Loucy (cell line): ENCODE measurements at regions not wholly inside any gene's neighbourhood (a gene's known extent, or its start where the extent isn't known, plus 50 kb on each side); places are given as distances from the start of the nearest gene placed in this dataset.

Experiments
- H2AFZ ChIP-seq: fragments of 200-600 bp; sonication (generic); 2 replicates; pipeline ENCODE4 v1.6.0; 2016; ENCODE audit warnings: antibody characterized with exemption, mild to moderate bottlenecking, low read length, moderate library complexity
- H3F3A ChIP-seq: fragments of 200-600 bp; 2 replicates; pipeline ENCODE4 v1.6.0; 2016; ENCODE audit warnings: antibody characterized with exemption, low read depth, mild to moderate bottlenecking
- H3K27me3 ChIP-seq: fragments of 200-600 bp; sonication (generic); 2 replicates; pipeline ENCODE4 v1.6.1; 2014; ENCODE audit warnings: low read length, mild to moderate bottlenecking; ENCODE audit not compliant: insufficient read depth, poor library complexity, severe bottlenecking
- H3K36me3 ChIP-seq: fragments of 200-600 bp; sonication (generic); 2 replicates; pipeline ENCODE4 v1.6.1; 2016; ENCODE audit warnings: low read length; ENCODE audit not compliant: insufficient read depth
- H3K4me1 ChIP-seq: fragments of 200-600 bp; sonication (generic); 2 replicates; pipeline ENCODE4 v1.5.1; 2014; ENCODE audit warnings: low read length, mild to moderate bottlenecking; ENCODE audit not compliant: insufficient read depth, poor library complexity, severe bottlenecking
- H3K4me2 ChIP-seq: fragments of 200-600 bp; sonication (generic); 2 replicates; pipeline ENCODE4 v1.6.0; 2014; ENCODE audit warnings: antibody characterized with exemption, low read length, low read depth, mild to moderate bottlenecking; ENCODE audit not compliant: poor library complexity, severe bottlenecking
- H3K4me3 ChIP-seq: fragments of 200-600 bp; sonication (generic); 2 replicates; pipeline ENCODE4 v1.5.1; 2014; ENCODE audit warnings: low read length, mild to moderate bottlenecking, mixed read lengths; ENCODE audit not compliant: poor library complexity, severe bottlenecking
- H3K79me2 ChIP-seq: fragments of 200-600 bp; sonication (generic); 2 replicates; pipeline ENCODE4 v1.6.1; 2014; ENCODE audit warnings: low read length; ENCODE audit not compliant: insufficient read depth
- H3K9ac ChIP-seq: fragments of 200-600 bp; sonication (generic); 2 replicates; pipeline ENCODE4 v1.6.0; 2014; ENCODE audit warnings: mild to moderate bottlenecking, low read depth, low read length, moderate library complexity; ENCODE audit not compliant: poor library complexity, severe bottlenecking
- H3K9me2 ChIP-seq: fragments of 200-600 bp; sonication (generic); replicated peaks from 2 replicates; pipeline ENCODE4 v1.6.1; 2016; ENCODE audit warnings: low read depth, low read length, mixed read lengths
- H3K9me3 ChIP-seq: fragments of 200-600 bp; sonication (generic); 2 replicates; pipeline ENCODE4 v1.6.1; 2014; ENCODE audit warnings: mild to moderate bottlenecking, antibody characterized with exemption, low read length, low read depth; ENCODE audit not compliant: insufficient read depth
- H4K20me1 ChIP-seq: fragments of 200-600 bp; sonication (generic); 2 replicates; pipeline ENCODE4 v1.6.0; 2014; ENCODE audit warnings: antibody characterized with exemption, low read length, mild to moderate bottlenecking; ENCODE audit not compliant: insufficient read depth, poor library complexity, severe bottlenecking
- EZH2phosphoT487 ChIP-seq: fragments of 200-600 bp; IDR thresholded peaks from 2 replicates; pipeline ENCODE4 v1.6.1; 2018; ENCODE audit warnings: antibody characterized with exemption, mild to moderate bottlenecking, moderate library complexity, borderline replicate concordance
- TF ChIP-seq, protein P1 (sequence below): fragments of 200-600 bp; sonication (generic); conservative IDR thresholded peaks from 2 replicates; pipeline ENCODE4 v1.5.1; 2014; ENCODE audit warnings: mild to moderate bottlenecking, antibody characterized with exemption, low read length

DNA sequence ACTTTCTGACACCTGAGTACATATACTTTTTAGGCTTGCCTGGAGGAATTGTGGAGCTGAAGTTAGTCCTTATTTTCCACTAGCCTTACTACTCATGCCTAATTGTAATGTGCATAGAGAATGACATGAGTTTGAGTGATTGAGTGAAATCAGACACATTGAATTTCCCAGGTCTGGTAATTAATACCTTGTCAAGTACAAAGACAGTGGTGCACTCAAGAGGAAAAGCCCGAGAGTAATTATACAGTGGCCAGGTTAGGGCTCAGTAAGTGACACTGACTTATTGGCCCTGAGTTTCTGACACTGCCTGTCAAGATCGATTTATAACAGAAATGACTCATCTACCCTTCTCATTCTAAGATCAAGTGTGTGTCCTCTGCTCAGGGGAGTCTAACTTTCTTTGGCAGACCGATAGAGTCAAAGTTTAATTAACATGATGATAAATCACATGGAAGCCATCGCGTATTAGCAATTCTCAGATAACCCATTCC, 288.3 kb downstream of the TPBG start:
- Histone ChIP-seq H3K4me2 (no peak overlapping the region), H3K4me1 (no peaks in the 10 kb centered on the region), H3K9me3 (no peaks in the 10 kb centered on the region), H2AFZ (no peak overlapping the region), H3K9me2 (no peaks in the 10 kb centered on the region), H3K36me3 (no peaks in the 10 kb centered on the region), H3F3A (no peaks in the 10 kb centered on the region), H3K79me2 (no peaks in the 10 kb centered on the region), H3K4me3 (no peak overlapping the region), H3K27me3 (no peaks in the 10 kb centered on the region), H4K20me1 (no peaks in the 10 kb centered on the region), H3K9ac (no peak overlapping the region)
- TF ChIP-seq, protein P1, sequence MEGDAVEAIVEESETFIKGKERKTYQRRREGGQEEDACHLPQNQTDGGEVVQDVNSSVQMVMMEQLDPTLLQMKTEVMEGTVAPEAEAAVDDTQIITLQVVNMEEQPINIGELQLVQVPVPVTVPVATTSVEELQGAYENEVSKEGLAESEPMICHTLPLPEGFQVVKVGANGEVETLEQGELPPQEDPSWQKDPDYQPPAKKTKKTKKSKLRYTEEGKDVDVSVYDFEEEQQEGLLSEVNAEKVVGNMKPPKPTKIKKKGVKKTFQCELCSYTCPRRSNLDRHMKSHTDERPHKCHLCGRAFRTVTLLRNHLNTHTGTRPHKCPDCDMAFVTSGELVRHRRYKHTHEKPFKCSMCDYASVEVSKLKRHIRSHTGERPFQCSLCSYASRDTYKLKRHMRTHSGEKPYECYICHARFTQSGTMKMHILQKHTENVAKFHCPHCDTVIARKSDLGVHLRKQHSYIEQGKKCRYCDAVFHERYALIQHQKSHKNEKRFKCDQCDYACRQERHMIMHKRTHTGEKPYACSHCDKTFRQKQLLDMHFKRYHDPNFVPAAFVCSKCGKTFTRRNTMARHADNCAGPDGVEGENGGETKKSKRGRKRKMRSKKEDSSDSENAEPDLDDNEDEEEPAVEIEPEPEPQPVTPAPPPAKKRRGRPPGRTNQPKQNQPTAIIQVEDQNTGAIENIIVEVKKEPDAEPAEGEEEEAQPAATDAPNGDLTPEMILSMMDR = no peak
- TF ChIP-seq EZH2phosphoT487 = no peak

DNA sequence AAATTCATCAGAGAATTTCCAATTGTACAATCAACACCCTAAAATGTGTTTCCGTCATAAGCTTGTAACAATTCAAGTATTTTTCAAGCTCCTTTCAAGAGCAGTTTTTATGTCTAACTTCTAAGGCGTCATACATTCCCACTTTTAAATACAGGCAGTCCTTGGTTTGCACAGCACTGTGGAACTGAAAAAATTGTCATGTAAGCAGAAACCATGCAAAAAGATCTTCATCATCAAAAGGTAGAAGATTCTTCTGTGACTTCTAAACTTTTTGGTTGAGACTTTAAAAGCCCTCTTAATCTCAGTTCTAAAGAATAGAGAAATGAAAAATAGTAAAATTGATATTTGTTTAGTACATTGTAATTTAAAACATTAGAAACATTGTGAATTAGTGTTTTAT, 315.6 kb downstream of the TPBG start:
- Histone ChIP-seq H3K9ac (no peak overlapping the region), H3K9me3 (no peaks in the 10 kb centered on the region), H3K4me2 (no peak overlapping the region), H3K4me1 (no peaks in the 10 kb centered on the region), H3K36me3 (no peaks in the 10 kb centered on the region), H4K20me1 (no peaks in the 10 kb centered on the region), H3F3A (no peaks in the 10 kb centered on the region), H3K27me3 (no peaks in the 10 kb centered on the region), H2AFZ (no peak overlapping the region), H3K9me2 (no peaks in the 10 kb centered on the region), H3K4me3 (no peak overlapping the region), H3K79me2 (no peaks in the 10 kb centered on the region)
- no peak for TF ChIP-seq EZH2phosphoT487
- TF ChIP-seq, protein P1 = no peak

DNA sequence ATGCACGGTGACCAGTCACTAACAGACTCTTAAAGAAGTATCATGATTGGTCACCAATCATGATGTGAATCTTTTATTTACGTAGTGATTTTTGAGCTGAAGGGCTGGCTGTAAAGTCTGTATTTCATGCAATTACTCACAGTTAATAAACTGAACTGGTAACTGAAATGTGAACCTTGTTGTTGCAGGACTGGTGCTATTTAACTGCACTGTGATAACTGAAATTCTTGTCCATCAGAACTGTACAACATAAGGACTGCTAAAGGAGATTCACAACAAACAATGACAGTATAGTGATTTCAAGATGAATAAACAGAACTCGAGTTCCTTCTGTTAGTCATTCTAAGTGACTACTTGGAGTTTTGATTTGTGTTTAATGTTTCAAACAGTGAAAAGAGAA, 316.6 kb downstream of the TPBG start:
- Histone ChIP-seq H3K9me2 (no peaks in the 10 kb centered on the region), H3K27me3 (no peaks in the 10 kb centered on the region), H3K79me2 (no peaks in the 10 kb centered on the region), H3K9ac (no peak overlapping the region), H3K4me2 (no peak overlapping the region), H3K36me3 (no peaks in the 10 kb centered on the region), H3K4me1 (no peaks in the 10 kb centered on the region), H3F3A (no peaks in the 10 kb centered on the region), H3K4me3 (no peak overlapping the region), H2AFZ (no peak overlapping the region), H4K20me1 (no peaks in the 10 kb centered on the region), H3K9me3 (no peaks in the 10 kb centered on the region)
- TF ChIP-seq EZH2phosphoT487 = no peak
- TF ChIP-seq, protein P1 = no peak
